HG03095 (cell line): ENCODE measurements at regions not wholly inside any gene's neighbourhood (a gene's known extent, or its start where the extent isn't known, plus 50 kb on each side); places are given as distances from the start of the nearest gene placed in this dataset.

Experiments used
- ATAC-seq: cut with Tn5 transposase; IDR thresholded peaks from one replicate; pipeline ENCODE4 v1.9.1; 2021; ENCODE audit warnings: moderate library complexity; ENCODE audit not compliant: unreplicated experiment

GRCh38 chr2:136222862-136223261, 104.9 kb upstream of the CXCR4 start:
- no peak for ATAC-seq

- no peak for ATAC-seq
Measured at GRCh38 chr2:136221026-136221425, 103.1 kb upstream of the CXCR4 start.

GRCh38 chr2:136219963-136220362, 102.0 kb upstream of the CXCR4 start:
- no peak for ATAC-seq

- ATAC-seq, result no peak
Measured at GRCh38 chr2:136219341-136219740, 101.4 kb upstream of the CXCR4 start.

GRCh38 chr2:136217996-136218395, 100.0 kb upstream of the CXCR4 start:
- peak; percentile 63 for ATAC-seq

GRCh38 chr2:136215908-136216472, 98.0 kb upstream of the CXCR4 start:
- ATAC-seq, result no peak

- ATAC-seq, result no peak
Measured at GRCh38 chr2:136215449-136215848, 97.5 kb upstream of the CXCR4 start.

- ATAC-seq, result no peak
Measured at GRCh38 chr2:136214307-136215200, 96.6 kb upstream of the CXCR4 start.

- ATAC-seq, result no peak
Measured at GRCh38 chr2:136213836-136214235, 95.9 kb upstream of the CXCR4 start.

GRCh38 chr2:136212426-136213378, 94.8 kb upstream of the CXCR4 start:
- peak; percentile 73 for ATAC-seq

GRCh38 chr2:136211701-136212100, 93.8 kb upstream of the CXCR4 start:
- ATAC-seq, result no peak

- no peak for ATAC-seq
Measured at GRCh38 chr2:136210822-136211221, 92.9 kb upstream of the CXCR4 start.

- no peak for ATAC-seq
Measured at GRCh38 chr2:136210455-136210805, 92.5 kb upstream of the CXCR4 start.

GRCh38 chr2:136209561-136210454, 91.9 kb upstream of the CXCR4 start:
- no peak for ATAC-seq

GRCh38 chr2:136208682-136209420, 90.9 kb upstream of the CXCR4 start:
- no peak for ATAC-seq

GRCh38 chr2:136207665-136208064, 89.7 kb upstream of the CXCR4 start:
- peak; percentile 1 for ATAC-seq

GRCh38 chr2:136207030-136207623, 89.2 kb upstream of the CXCR4 start:
- peak; percentile 54 for ATAC-seq

- ATAC-seq, result peak; percentile 86
Measured at GRCh38 chr2:136206613-136207012, 88.7 kb upstream of the CXCR4 start.

- ATAC-seq, result no peak
Measured at GRCh38 chr2:136205615-136206014, 87.7 kb upstream of the CXCR4 start.
